HEK293 (cell line): ENCODE measurements at regions not wholly inside any gene's neighbourhood (a gene's known extent, or its start where the extent isn't known, plus 50 kb on each side); places are given as distances from the start of the nearest gene placed in this dataset.

ENCODE experiments used
- CTCF ChIA-PET: fragments of 350-600 bp; formaldehyde crosslinking; extraction: SDS; loops from one replicate; lab custom pipeline; 2021; ENCODE audit warnings: antibody characterized with exemption; lab: Yijun Ruan, JAX
- POLR2A ChIA-PET: fragments of 300-600 bp; formaldehyde crosslinking; extraction: SDS; loops from one replicate; lab custom pipeline; 2020; ENCODE audit warnings: antibody characterized with exemption, inconsistent platforms; lab: Yijun Ruan, JAX
- H3K27ac ChIP-seq: fragments of 200-500 bp; sonication (Bioruptor generic); 2 replicates; pipeline ENCODE4 v1.5.1; 2014; ENCODE audit warnings: low read depth, low read length, control low read depth, inconsistent platforms; ENCODE audit errors: extremely low read depth
- H3K36me3 ChIP-seq, 2 experiments: fragments of 200-500 bp in 1 of 2; sonication (Bioruptor generic) in 1 of 2; 1 replicate in 1 of 2; 2 replicates in 1 of 2; pipeline ENCODE4 v1.5.1; 2014 to 2017; ENCODE audit warnings: inconsistent platforms in 2 of 2, low read length in 2 of 2; ENCODE audit not compliant: control insufficient read depth in 2 of 2, insufficient read depth in 1 of 2
- H3K4me1 ChIP-seq: fragments of 200-500 bp; sonication (Bioruptor generic); 2 replicates; pipeline ENCODE4 v1.5.1; 2014; ENCODE audit warnings: mild to moderate bottlenecking, low read length, inconsistent platforms; ENCODE audit not compliant: control insufficient read depth, insufficient read depth
- H3K4me3 ChIP-seq: 2 replicates; pipeline ENCODE4 v1.5.1; 2011; ENCODE audit warnings: low read depth, mild to moderate bottlenecking, control low read depth, low read length, moderate library complexity
- H3K9me3 ChIP-seq: fragments of 200-500 bp; sonication (Bioruptor generic); 2 replicates; pipeline ENCODE4 v1.5.1; 2014; ENCODE audit warnings: low read depth, low read length, inconsistent platforms; ENCODE audit not compliant: control insufficient read depth, insufficient read depth
- GFI1B ChIP-seq: fragments of 450-650 bp; formaldehyde crosslinking; IDR thresholded peaks from 2 replicates; pipeline ENCODE4 v1.5.1; 2016; ENCODE audit warnings: missing biosample characterization, missing genetic modification characterization
- KLF9 ChIP-seq: fragments of 450-650 bp; formaldehyde crosslinking; IDR thresholded peaks from 2 replicates; pipeline ENCODE4 v1.5.1; 2016; ENCODE audit warnings: missing biosample characterization, missing genetic modification characterization, low read depth
- MEIS1 ChIP-seq: sonication (generic); formaldehyde crosslinking; IDR thresholded peaks from 2 replicates; pipeline ENCODE4 v1.8.1; 2022; ENCODE audit warnings: missing genetic modification reagents, mild to moderate bottlenecking, borderline replicate concordance
- PATZ1 ChIP-seq: fragments of 450-650 bp; formaldehyde crosslinking; IDR thresholded peaks from 2 replicates; pipeline ENCODE4 v1.5.1; 2016; ENCODE audit warnings: missing biosample characterization, missing genetic modification characterization
- RBAK ChIP-seq: fragments of 450-650 bp; formaldehyde crosslinking; IDR thresholded peaks from 2 replicates; pipeline ENCODE4 v1.5.1; 2016; ENCODE audit warnings: missing biosample characterization, missing genetic modification characterization
- REPIN1 ChIP-seq: fragments of 450-650 bp; formaldehyde crosslinking; IDR thresholded peaks from 2 replicates; pipeline ENCODE4 v1.5.1; 2017; ENCODE audit warnings: missing biosample characterization, missing genetic modification characterization, low read depth
- SETDB1 ChIP-seq: IDR thresholded peaks from one replicate; pipeline ENCODE4 v1.6.1; 2017; ENCODE audit warnings: mild to moderate bottlenecking, low read length, moderate library complexity, mixed read lengths; ENCODE audit not compliant: insufficient read length
- ZBTB49 ChIP-seq: fragments of 450-650 bp; formaldehyde crosslinking; IDR thresholded peaks from 2 replicates; pipeline ENCODE4 v1.5.1; 2016; ENCODE audit warnings: missing biosample characterization, missing genetic modification characterization, low read depth
- ZNF114 ChIP-seq: fragments of 450-650 bp; formaldehyde crosslinking; IDR thresholded peaks from 2 replicates; pipeline ENCODE4 v1.5.0; 2017; ENCODE audit warnings: missing biosample characterization, missing genetic modification characterization
- ZNF121 ChIP-seq: fragments of 450-650 bp; formaldehyde crosslinking; IDR thresholded peaks from 2 replicates; pipeline ENCODE4 v1.5.1; 2016; ENCODE audit warnings: missing biosample characterization, missing genetic modification characterization
- ZNF133 ChIP-seq: fragments of 450-650 bp; formaldehyde crosslinking; IDR thresholded peaks from 2 replicates; pipeline ENCODE4 v1.5.1; 2016; ENCODE audit warnings: missing biosample characterization, missing genetic modification characterization
- ZNF174 ChIP-seq: fragments of 450-650 bp; formaldehyde crosslinking; IDR thresholded peaks from 2 replicates; pipeline ENCODE4 v1.5.0; 2017; ENCODE audit warnings: missing biosample characterization, mild to moderate bottlenecking, missing genetic modification characterization
- ZNF214 ChIP-seq: fragments of 450-650 bp; formaldehyde crosslinking; IDR thresholded peaks from 2 replicates; pipeline ENCODE4 v1.5.1; 2017; ENCODE audit warnings: missing biosample characterization, mild to moderate bottlenecking, missing genetic modification characterization, borderline replicate concordance
- ZNF311 ChIP-seq: fragments of 450-650 bp; formaldehyde crosslinking; IDR thresholded peaks from 2 replicates; pipeline ENCODE4 v1.5.1; 2017; ENCODE audit warnings: missing biosample characterization, missing genetic modification characterization, borderline replicate concordance
- ZNF366 ChIP-seq: fragments of 450-650 bp; formaldehyde crosslinking; conservative IDR thresholded peaks from 2 replicates; pipeline ENCODE4 v1.5.1; 2016; ENCODE audit warnings: missing biosample characterization, missing genetic modification characterization
- ZNF530 ChIP-seq: fragments of 450-650 bp; formaldehyde crosslinking; IDR thresholded peaks from 2 replicates; pipeline ENCODE4 v1.5.1; 2016; ENCODE audit warnings: low read depth, missing biosample characterization, missing genetic modification characterization
- ZNF549 ChIP-seq: fragments of 450-650 bp; IDR thresholded peaks from 2 replicates; pipeline ENCODE4 v1.5.1; 2018; ENCODE audit warnings: missing biosample characterization, missing genetic modification characterization, mild to moderate bottlenecking, inconsistent platforms, moderate library complexity
- ZNF596 ChIP-seq: fragments of 450-650 bp; IDR thresholded peaks from 2 replicates; pipeline ENCODE4 v1.5.0; 2018; ENCODE audit warnings: missing biosample characterization, mild to moderate bottlenecking, missing genetic modification characterization, moderate library complexity
- ZNF843 ChIP-seq: fragments of 450-650 bp; formaldehyde crosslinking; IDR thresholded peaks from 2 replicates; pipeline ENCODE4 v1.5.1; 2016; ENCODE audit warnings: missing biosample characterization, missing genetic modification characterization

GRCh38 chr5:3512361-3513095, 83.1 kb upstream of the IRX1 start:
- ChIA-PET CTCF (interaction anchor here (0.6 to 0.7 kb wide), 3 partner anchors 54 to 855 kb away, joined by 3 to 6 read pairs (median 3); no protein-coding TSS in a partner anchor), POLR2A (no interaction called here)
- Histone ChIP-seq H3K9me3 (no peaks in the 10 kb centered on the region), H3K36me3 (no peaks in the 10 kb centered on the region)
- TF ChIP-seq ZNF133 (no peak), ZNF549 (tag by site-specific recombination) (no peak), ZBTB49 (tag by site-specific recombination) (no peak), ZNF214 (tag by site-specific recombination) (no peak), RBAK (tag by site-specific recombination) (no peak), ZNF366 (tag by site-specific recombination) (no peak)
- TF ChIP-seq, all 188 proteins: peak for 0
- Histone ChIP-seq H3K27ac (no peak overlapping the region), H3K4me1 (no peaks in the 10 kb centered on the region), H3K4me3 (no peak overlapping the region)

GRCh38 chr5:3511934-3512333, 83.7 kb upstream of the IRX1 start:
- Histone ChIP-seq H3K27ac (no peak overlapping the region), H3K9me3 (no peaks in the 10 kb centered on the region), H3K4me3 (no peak overlapping the region), H3K4me1 (no peaks in the 10 kb centered on the region), H3K36me3 (no peaks in the 10 kb centered on the region)
- CTCF ChIA-PET = interaction anchor here (0.6 to 0.7 kb wide), 3 partner anchors 25 to 855 kb away, joined by 3 to 6 read pairs (median 3); no protein-coding TSS in a partner anchor
- no peak for TF ChIP-seq KLF9 (tag by site-specific recombination)
- no peak for TF ChIP-seq REPIN1 (tag by site-specific recombination)
- TF ChIP-seq ZNF114 (tag by site-specific recombination) = no peak
- no peak for TF ChIP-seq ZNF311 (tag by site-specific recombination)
- TF ChIP-seq ZNF530 (tag by site-specific recombination) = no peak
- TF ChIP-seq MEIS1 (CRISPR knock-in tag) = no peak
- no peak for TF ChIP-seq ZNF843 (tag by site-specific recombination)
- TF ChIP-seq ZNF174 (tag by site-specific recombination) = no peak
- no peak for TF ChIP-seq ZNF596 (tag by site-specific recombination)
- TF ChIP-seq PATZ1 = no peak
- no peak for TF ChIP-seq GFI1B
- no peak for TF ChIP-seq ZNF121 (tag by site-specific recombination)
- TF ChIP-seq SETDB1 = no peak
- POLR2A ChIA-PET = no interaction called here
